OCI-LY7 (cell line): ENCODE measurements at regions not wholly inside any gene's neighbourhood (a gene's known extent, or its start where the extent isn't known, plus 50 kb on each side); places are given as distances from the start of the nearest gene placed in this dataset.

ENCODE experiments used
- BruUV-seq: library from RNA; stranded (reverse); fragments of 400-500 nt; replicated peaks from 2 replicates; lab custom pipeline; 2021; lab: Mats Ljungman, UMichigan
- CTCF ChIA-PET: fragments of 300-600 bp; sonication (Branson Sonifier 250); formaldehyde crosslinking; loops from one replicate; lab custom pipeline; 2022; ENCODE audit warnings: antibody characterized with exemption; ENCODE audit not compliant: unreplicated experiment; lab: Charles Lee
- POLR2A ChIA-PET: fragments of 300-600 bp; sonication (Branson Sonifier 250); formaldehyde crosslinking; loops from one replicate; lab custom pipeline; 2022; ENCODE audit warnings: antibody characterized with exemption; lab: Charles Lee
- DNase-seq: peaks from one replicate; pipeline ENCODE4 v3.0.0-alpha.2; 2015; ENCODE audit warnings: low spot score
- H2AFZ ChIP-seq: fragments of 200-600 bp; sonication (generic), shearing (Covaris generic); 2 replicates; pipeline ENCODE4 v1.6.1; 2014; ENCODE audit warnings: mild to moderate bottlenecking, antibody characterized with exemption, low read length, moderate library complexity
- H3K27ac ChIP-seq: fragments of 200-600 bp; sonication (generic); 2 replicates; pipeline ENCODE4 v1.5.1; 2014; ENCODE audit warnings: mixed run types, low read depth, mild to moderate bottlenecking, moderate library complexity, low read length, inconsistent platforms; ENCODE audit not compliant: poor library complexity, severe bottlenecking
- H3K36me3 ChIP-seq: fragments of 200-600 bp; sonication (generic); 2 replicates; pipeline ENCODE4 v1.6.1; 2014; ENCODE audit warnings: mild to moderate bottlenecking, antibody characterized with exemption, low read length, moderate library complexity, mixed read lengths; ENCODE audit not compliant: insufficient read depth
- H3K4me1 ChIP-seq: fragments of 200-600 bp; sonication (generic); 2 replicates; pipeline ENCODE4 v1.5.1; 2014; ENCODE audit warnings: mild to moderate bottlenecking, low read length; ENCODE audit not compliant: insufficient read depth, poor library complexity, severe bottlenecking
- H3K4me2 ChIP-seq: fragments of 200-600 bp; sonication (generic); 2 replicates; pipeline ENCODE4 v1.6.1; 2014; ENCODE audit warnings: mild to moderate bottlenecking, low read length
- H3K4me3 ChIP-seq: fragments of 200-600 bp; sonication (generic); 2 replicates; pipeline ENCODE4 v1.5.1; 2014; ENCODE audit warnings: mild to moderate bottlenecking, low read depth, low read length; ENCODE audit not compliant: poor library complexity, severe bottlenecking
- H3K79me2 ChIP-seq: fragments of 200-600 bp; sonication (generic); 2 replicates; pipeline ENCODE4 v1.6.1; 2016; ENCODE audit warnings: low read depth, mild to moderate bottlenecking, low read length, moderate library complexity, mixed read lengths; ENCODE audit not compliant: insufficient read depth
- H3K9me2 ChIP-seq: fragments of 200-600 bp; sonication (generic); 2 replicates; pipeline ENCODE4 v1.6.1; 2016; ENCODE audit warnings: mild to moderate bottlenecking, low read length, mixed read lengths; ENCODE audit not compliant: insufficient read depth
- H3K9me3 ChIP-seq: fragments of 200-600 bp; sonication (generic); 2 replicates; pipeline ENCODE4 v1.6.1; 2014; ENCODE audit warnings: mild to moderate bottlenecking, mixed run types, low read length, mixed read lengths
- H4K20me1 ChIP-seq: fragments of 200-600 bp; sonication (generic); 2 replicates; pipeline ENCODE4 v1.6.1; 2014; ENCODE audit warnings: mild to moderate bottlenecking, antibody characterized with exemption, low read length, moderate library complexity, mixed read lengths; ENCODE audit not compliant: insufficient read depth
- EZH2phosphoT487 ChIP-seq: fragments of 200-600 bp; sonication (generic); IDR thresholded peaks from 2 replicates; pipeline ENCODE4 v1.6.1; 2018; ENCODE audit warnings: low read depth, borderline replicate concordance, mild to moderate bottlenecking, mixed run types, antibody characterized with exemption, low read length, moderate library complexity, mixed read lengths
- intact Hi-C: fragments of 100-400 bp; cut with micrococcal nuclease; formaldehyde crosslinking; loops from one replicate; pipeline ENCODE4 v1.10.0; 2022; ENCODE audit not compliant: unreplicated experiment
- TF ChIP-seq, protein P1 (sequence below): fragments of 200-600 bp; sonication (generic); conservative IDR thresholded peaks from 2 replicates; pipeline ENCODE4 v1.5.1; 2014; ENCODE audit warnings: mild to moderate bottlenecking, antibody characterized with exemption, low read length, moderate library complexity, mixed read lengths

DNA sequence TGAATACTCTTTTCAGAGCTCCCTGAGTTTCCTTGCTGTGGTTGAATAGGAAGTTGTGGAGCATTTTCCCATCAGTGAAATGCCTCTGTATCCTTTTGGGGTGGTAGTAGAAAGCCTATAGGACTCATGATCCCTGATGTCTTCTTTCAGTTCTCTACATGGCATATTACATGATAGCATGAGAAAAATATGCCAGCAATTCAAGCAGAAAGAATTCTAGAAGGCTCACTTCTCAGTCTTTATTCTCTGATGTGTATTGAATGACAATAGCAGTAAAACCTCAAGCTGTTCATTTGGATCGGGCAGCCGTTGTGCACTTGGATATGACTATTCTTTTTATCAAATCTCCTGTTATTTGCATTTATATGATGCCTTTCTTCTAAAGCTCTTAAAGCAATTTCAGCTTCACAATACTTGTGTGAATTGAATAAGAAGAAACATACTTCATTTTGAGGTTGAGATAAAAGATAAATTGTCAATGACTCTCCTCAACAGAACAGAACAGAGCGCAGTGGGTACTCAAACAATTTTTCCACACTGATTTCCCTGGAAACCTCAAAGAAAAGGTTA, 251.5 kb upstream of the FBXO33 start:
- no peak for DNase-seq
- H3K27ac ChIP-seq: no peak overlapping the region
- CTCF ChIA-PET: no interaction called here
- H2AFZ ChIP-seq: no peak overlapping the region
- no peaks in the 10 kb centered on the region for H3K9me2 ChIP-seq
- no peaks in the 10 kb centered on the region for H4K20me1 ChIP-seq
- H3K79me2 ChIP-seq: no peaks in the 10 kb centered on the region
- peaks cover 10% of the 10 kb centered on the region for H3K4me1 ChIP-seq
- TF ChIP-seq EZH2phosphoT487: no peak
- TF ChIP-seq, protein P1, sequence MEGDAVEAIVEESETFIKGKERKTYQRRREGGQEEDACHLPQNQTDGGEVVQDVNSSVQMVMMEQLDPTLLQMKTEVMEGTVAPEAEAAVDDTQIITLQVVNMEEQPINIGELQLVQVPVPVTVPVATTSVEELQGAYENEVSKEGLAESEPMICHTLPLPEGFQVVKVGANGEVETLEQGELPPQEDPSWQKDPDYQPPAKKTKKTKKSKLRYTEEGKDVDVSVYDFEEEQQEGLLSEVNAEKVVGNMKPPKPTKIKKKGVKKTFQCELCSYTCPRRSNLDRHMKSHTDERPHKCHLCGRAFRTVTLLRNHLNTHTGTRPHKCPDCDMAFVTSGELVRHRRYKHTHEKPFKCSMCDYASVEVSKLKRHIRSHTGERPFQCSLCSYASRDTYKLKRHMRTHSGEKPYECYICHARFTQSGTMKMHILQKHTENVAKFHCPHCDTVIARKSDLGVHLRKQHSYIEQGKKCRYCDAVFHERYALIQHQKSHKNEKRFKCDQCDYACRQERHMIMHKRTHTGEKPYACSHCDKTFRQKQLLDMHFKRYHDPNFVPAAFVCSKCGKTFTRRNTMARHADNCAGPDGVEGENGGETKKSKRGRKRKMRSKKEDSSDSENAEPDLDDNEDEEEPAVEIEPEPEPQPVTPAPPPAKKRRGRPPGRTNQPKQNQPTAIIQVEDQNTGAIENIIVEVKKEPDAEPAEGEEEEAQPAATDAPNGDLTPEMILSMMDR: no peak
- POLR2A ChIA-PET: interaction anchor here (0.6 to 1.9 kb wide), 3 partner anchors 14 to 42 kb away, joined by 3 to 4 read pairs (median 4); no protein-coding TSS in a partner anchor
- intact Hi-C loops: no loop called here
- no TSS peak for BruUV-seq
- H3K9me3 ChIP-seq: no peaks in the 10 kb centered on the region
- no peak overlapping the region for H3K4me2 ChIP-seq
- H3K4me3 ChIP-seq: no peak overlapping the region
- no peaks in the 10 kb centered on the region for H3K36me3 ChIP-seq

DNA sequence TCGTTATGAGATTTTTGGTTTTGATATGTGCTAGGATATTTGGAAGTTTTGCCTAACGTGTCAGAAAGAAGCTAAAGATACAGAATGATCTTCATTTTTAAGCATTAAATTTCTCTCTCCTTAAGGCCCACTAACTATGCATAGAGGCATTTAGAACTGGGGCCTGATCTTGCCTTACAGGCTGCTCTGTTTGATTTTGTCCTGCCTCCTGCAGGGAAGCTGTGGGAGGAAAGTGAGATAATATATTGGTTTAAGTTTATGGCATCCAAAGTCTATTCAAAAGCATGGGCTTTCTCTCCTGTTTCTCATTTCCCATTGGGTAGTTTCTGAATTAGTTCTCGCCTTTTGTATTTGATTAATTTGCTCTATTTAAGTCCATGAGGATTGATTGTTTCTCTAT, 250.3 kb upstream of the FBXO33 start:
- H3K4me2 ChIP-seq: no peak overlapping the region
- H4K20me1 ChIP-seq: no peaks in the 10 kb centered on the region
- ChIA-PET CTCF (no interaction called here), POLR2A (interaction anchor here (0.6 to 1.9 kb wide), 4 partner anchors 17 to 441 kb away, joined by 3 to 5 read pairs (median 4); no protein-coding TSS in a partner anchor)
- no peaks in the 10 kb centered on the region for H3K9me3 ChIP-seq
- no peak for DNase-seq
- no peaks in the 10 kb centered on the region for H3K9me2 ChIP-seq
- intact Hi-C loops: no loop called here
- no peaks in the 10 kb centered on the region for H3K79me2 ChIP-seq
- no TSS peak for BruUV-seq
- peaks cover 10% of the 10 kb centered on the region for H3K4me1 ChIP-seq
- no peak overlapping the region for H2AFZ ChIP-seq
- H3K27ac ChIP-seq: no peak overlapping the region
- H3K4me3 ChIP-seq: no peak overlapping the region
- no peak for TF ChIP-seq EZH2phosphoT487
- TF ChIP-seq, protein P1: no peak
- H3K36me3 ChIP-seq: no peaks in the 10 kb centered on the region

DNA sequence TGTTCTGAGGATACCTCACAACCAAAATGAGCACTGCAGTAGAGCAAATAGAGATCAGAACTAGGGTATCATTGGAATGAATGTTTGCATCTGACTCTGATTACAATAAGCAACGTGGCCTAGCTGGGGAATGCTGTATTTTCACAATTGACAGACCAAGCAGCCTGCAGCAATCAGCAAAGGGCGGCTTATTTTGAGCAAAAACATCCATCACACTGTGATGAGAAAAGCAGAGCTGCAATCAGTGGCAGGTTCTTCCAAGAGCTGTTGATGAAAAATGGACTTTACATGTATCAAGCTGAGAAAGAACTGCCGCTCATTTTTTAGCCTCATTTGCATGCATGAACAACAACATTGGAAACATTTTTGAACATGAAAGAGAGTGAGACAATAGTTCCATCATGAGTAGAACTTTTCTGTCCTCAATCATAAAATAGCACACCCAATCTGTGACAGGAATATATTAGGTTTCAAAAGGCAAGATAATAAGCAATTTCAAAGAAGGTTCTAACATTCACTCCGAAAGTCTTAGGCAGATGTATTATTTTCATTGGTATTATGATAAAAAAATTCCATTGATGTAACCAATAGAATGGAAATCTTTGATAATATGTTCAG, 249.7 kb upstream of the FBXO33 start:
- TF ChIP-seq, protein P1: no peak
- no peak for TF ChIP-seq EZH2phosphoT487
- Histone ChIP-seq H3K4me1 (peaks cover 10% of the 10 kb centered on the region), H3K9me2 (no peaks in the 10 kb centered on the region), H3K9me3 (no peaks in the 10 kb centered on the region), H3K4me3 (no peak overlapping the region), H2AFZ (peak overlapping the region; percentile 32; the same call in 1 of the 2 replicates), H3K4me2 (0 out of 2 replicates have a peak overlapping the region, but pooled peaks have one; percentile 9), H3K27ac (no peak overlapping the region), H3K79me2 (no peaks in the 10 kb centered on the region), H3K36me3 (no peaks in the 10 kb centered on the region), H4K20me1 (no peaks in the 10 kb centered on the region)
- DNase-seq: no peak
- ChIA-PET CTCF (no interaction called here), POLR2A (interaction anchor here (0.7 to 1.9 kb wide), 4 partner anchors 14 to 195 kb away, joined by 3 to 5 read pairs (median 4); no protein-coding TSS in a partner anchor)
- no TSS peak for BruUV-seq
- intact Hi-C loops: no loop called here
